ENCODE measurements at regions not wholly inside any gene's neighbourhood (a gene's known extent, or its start where the extent isn't known, plus 50 kb on each side); places are given as distances from the start of the nearest gene placed in this dataset.

DNA sequence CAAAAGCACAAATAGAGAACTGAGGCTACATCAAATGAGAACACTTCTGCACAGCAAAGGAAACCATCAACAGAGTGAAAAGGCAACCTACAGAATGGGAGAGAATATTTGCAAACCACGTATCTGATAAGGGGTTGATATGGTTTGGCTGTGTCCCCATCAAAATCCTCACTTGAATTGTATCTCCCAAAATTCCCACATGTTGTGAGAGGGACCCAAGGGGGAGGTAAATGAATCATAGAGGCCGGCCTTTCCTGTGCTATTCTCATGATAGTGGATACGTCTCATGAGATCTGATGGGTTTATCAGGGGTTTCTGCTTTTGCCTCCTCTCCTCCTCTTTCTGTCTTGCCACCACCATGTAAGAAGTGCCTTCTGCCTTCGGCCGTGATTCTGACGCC is 120.6 kb upstream of the FRMD4A start:
- Histone ChIP-seq H3K9me3 (ENCODE audit: low read length) (no peaks in the 10 kb centered on the region), H3K4me2 (ENCODE audit: low read length) (no peak overlapping the region), H3K79me2 (ENCODE audit: insufficient read depth, low read depth, low read length) (no peaks in the 10 kb centered on the region), H3K36me3 (ENCODE audit: insufficient read depth, low read length) (no peaks in the 10 kb centered on the region), H2AFZ (ENCODE audit: low read length) (no peak overlapping the region), H4K20me1 (ENCODE audit: insufficient read depth, low read length) (no peaks in the 10 kb centered on the region), H3K4me1 (ENCODE audit: insufficient read depth, low read length, poor library complexity, severe bottlenecking) (no peaks in the 10 kb centered on the region), H3K27ac (ENCODE audit: low read depth, low read length, poor library complexity, severe bottlenecking) (no peak overlapping the region), H3K4me3 (ENCODE audit: low read depth, low read length, poor library complexity, severe bottlenecking) (no peak overlapping the region), H3K9me2 (ENCODE audit: insufficient read depth, low read length) (no peaks in the 10 kb centered on the region)
- no peak for DNase-seq (ENCODE audit: low spot score)
- CTCF ChIA-PET (ENCODE audit: unreplicated experiment) = no interaction called here
- BruUV-seq (replicated peaks) = no TSS peak
- intact Hi-C loops (cut with micrococcal nuclease; ENCODE audit: unreplicated experiment) = no loop called here
- no peak for TF ChIP-seq EZH2phosphoT487 (IDR thresholded peaks at IDR 0.05; ENCODE audit: borderline replicate concordance, low read depth, low read length)
- TF ChIP-seq, protein P1, sequence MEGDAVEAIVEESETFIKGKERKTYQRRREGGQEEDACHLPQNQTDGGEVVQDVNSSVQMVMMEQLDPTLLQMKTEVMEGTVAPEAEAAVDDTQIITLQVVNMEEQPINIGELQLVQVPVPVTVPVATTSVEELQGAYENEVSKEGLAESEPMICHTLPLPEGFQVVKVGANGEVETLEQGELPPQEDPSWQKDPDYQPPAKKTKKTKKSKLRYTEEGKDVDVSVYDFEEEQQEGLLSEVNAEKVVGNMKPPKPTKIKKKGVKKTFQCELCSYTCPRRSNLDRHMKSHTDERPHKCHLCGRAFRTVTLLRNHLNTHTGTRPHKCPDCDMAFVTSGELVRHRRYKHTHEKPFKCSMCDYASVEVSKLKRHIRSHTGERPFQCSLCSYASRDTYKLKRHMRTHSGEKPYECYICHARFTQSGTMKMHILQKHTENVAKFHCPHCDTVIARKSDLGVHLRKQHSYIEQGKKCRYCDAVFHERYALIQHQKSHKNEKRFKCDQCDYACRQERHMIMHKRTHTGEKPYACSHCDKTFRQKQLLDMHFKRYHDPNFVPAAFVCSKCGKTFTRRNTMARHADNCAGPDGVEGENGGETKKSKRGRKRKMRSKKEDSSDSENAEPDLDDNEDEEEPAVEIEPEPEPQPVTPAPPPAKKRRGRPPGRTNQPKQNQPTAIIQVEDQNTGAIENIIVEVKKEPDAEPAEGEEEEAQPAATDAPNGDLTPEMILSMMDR (conservative IDR thresholded peaks at IDR 0.05; ENCODE audit: low read length) = no peak
- POLR2A ChIA-PET = interaction anchor here (1.1 kb wide), 1 partner anchor 10 kb away, joined by 3 read pairs; no protein-coding TSS in a partner anchor

DNA sequence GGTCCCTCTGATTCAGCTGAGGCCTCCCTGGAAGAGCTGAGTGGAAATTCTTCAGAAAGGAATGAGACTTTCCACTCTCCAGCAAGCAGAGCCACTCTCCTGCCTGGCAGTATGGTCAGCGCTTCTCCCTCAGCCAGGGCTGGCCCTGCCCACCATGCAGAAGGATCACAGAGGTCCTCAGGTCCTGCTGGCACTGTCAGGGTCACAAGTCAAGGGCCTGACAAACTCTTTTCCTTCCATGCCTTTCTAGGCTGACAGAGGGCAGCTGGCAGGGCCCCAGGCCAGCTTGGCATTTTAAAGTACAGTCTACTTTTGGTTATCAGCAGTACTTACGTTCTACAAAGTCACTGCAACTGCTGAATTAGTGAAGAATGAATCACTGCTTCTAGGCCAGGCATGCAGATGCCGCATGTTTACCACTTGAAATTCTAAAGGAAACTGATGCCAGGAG is 119.3 kb upstream of the FRMD4A start:
- H3K4me1 ChIP-seq (ENCODE audit: insufficient read depth, low read length, poor library complexity, severe bottlenecking) = no peaks in the 10 kb centered on the region
- no peaks in the 10 kb centered on the region for H3K79me2 ChIP-seq (ENCODE audit: insufficient read depth, low read depth, low read length)
- intact Hi-C loops (cut with micrococcal nuclease; ENCODE audit: unreplicated experiment) = no loop called here
- no peaks in the 10 kb centered on the region for H3K36me3 ChIP-seq (ENCODE audit: insufficient read depth, low read length)
- TF ChIP-seq EZH2phosphoT487 (IDR thresholded peaks at IDR 0.05; ENCODE audit: borderline replicate concordance, low read depth, low read length) = no peak
- TF ChIP-seq, protein P1 (conservative IDR thresholded peaks at IDR 0.05; ENCODE audit: low read length) = no peak
- no peak overlapping the region for H2AFZ ChIP-seq (ENCODE audit: low read length)
- ChIA-PET CTCF (ENCODE audit: unreplicated experiment) (no interaction called here), POLR2A (no interaction called here)
- no peak overlapping the region for H3K27ac ChIP-seq (ENCODE audit: low read depth, low read length, poor library complexity, severe bottlenecking)
- H4K20me1 ChIP-seq (ENCODE audit: insufficient read depth, low read length) = no peaks in the 10 kb centered on the region
- H3K9me3 ChIP-seq (ENCODE audit: low read length) = no peaks in the 10 kb centered on the region
- no peak overlapping the region for H3K4me3 ChIP-seq (ENCODE audit: low read depth, low read length, poor library complexity, severe bottlenecking)
- H3K4me2 ChIP-seq (ENCODE audit: low read length) = no peak overlapping the region
- H3K9me2 ChIP-seq (ENCODE audit: insufficient read depth, low read length) = no peaks in the 10 kb centered on the region
- BruUV-seq (replicated peaks) = no TSS peak
- no peak for DNase-seq (ENCODE audit: low spot score)

DNA sequence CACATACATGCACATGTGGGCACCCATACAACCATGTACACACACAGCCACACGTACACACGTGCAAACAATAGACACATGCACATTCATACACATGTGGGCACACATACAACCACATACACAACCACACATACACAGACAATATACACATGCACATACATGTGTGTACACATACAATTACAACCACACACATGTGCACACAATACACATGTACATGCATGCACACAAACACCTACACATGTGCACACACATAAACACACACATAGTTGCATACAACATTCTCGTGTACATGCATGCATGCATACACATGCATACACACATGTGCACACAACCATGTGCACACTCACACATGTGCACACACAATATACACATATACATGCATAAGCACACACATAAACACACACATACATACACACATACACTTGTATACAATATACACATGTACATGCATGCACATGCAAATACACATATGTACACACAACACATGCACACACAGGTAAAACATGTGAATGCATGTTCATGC is 118.6 kb upstream of the FRMD4A start:
- ChIA-PET CTCF (ENCODE audit: unreplicated experiment) (no interaction called here), POLR2A (no interaction called here)
- intact Hi-C loops (cut with micrococcal nuclease; ENCODE audit: unreplicated experiment) = no loop called here
- Histone ChIP-seq H3K4me2 (ENCODE audit: low read length) (no peak overlapping the region), H3K4me1 (ENCODE audit: insufficient read depth, low read length, poor library complexity, severe bottlenecking) (no peaks in the 10 kb centered on the region), H3K9me2 (ENCODE audit: insufficient read depth, low read length) (no peaks in the 10 kb centered on the region), H3K36me3 (ENCODE audit: insufficient read depth, low read length) (no peaks in the 10 kb centered on the region), H2AFZ (ENCODE audit: low read length) (no peak overlapping the region), H3K79me2 (ENCODE audit: insufficient read depth, low read depth, low read length) (no peaks in the 10 kb centered on the region), H3K4me3 (ENCODE audit: low read depth, low read length, poor library complexity, severe bottlenecking) (no peak overlapping the region), H3K9me3 (ENCODE audit: low read length) (no peaks in the 10 kb centered on the region), H4K20me1 (ENCODE audit: insufficient read depth, low read length) (no peaks in the 10 kb centered on the region), H3K27ac (ENCODE audit: low read depth, low read length, poor library complexity, severe bottlenecking) (no peak overlapping the region)
- BruUV-seq (replicated peaks) = no TSS peak
- no peak for TF ChIP-seq EZH2phosphoT487 (IDR thresholded peaks at IDR 0.05; ENCODE audit: borderline replicate concordance, low read depth, low read length)
- TF ChIP-seq, protein P1 (conservative IDR thresholded peaks at IDR 0.05; ENCODE audit: low read length) = no peak
- DNase-seq (ENCODE audit: low spot score) = no peak

Measured in OCI-LY7 (cell line).